GM12878 (cell line): ENCODE measurements at regions not wholly inside any gene's neighbourhood (a gene's known extent, or its start where the extent isn't known, plus 50 kb on each side); places are given as distances from the start of the nearest gene placed in this dataset.

ENCODE experiments used
- ATAC-seq: fragments of 200-7000 bp; cut with Tn5 transposase; 3 replicates; pipeline ENCODE4 v1.9.1; 2020; ENCODE audit warnings: mild to moderate bottlenecking, moderate library complexity
- BruUV-seq: library from RNA; stranded (reverse); fragments of 400-500 nt; replicated peaks from 2 replicates; lab custom pipeline; 2021; lab: Mats Ljungman, UMichigan
- CTCF ChIA-PET: fragments of 300-600 bp; sonication (Branson Sonifier 250); formaldehyde crosslinking; extraction: SDS; loops from one replicate; lab custom pipeline; 2021; ENCODE audit warnings: inconsistent platforms; lab: Yijun Ruan, JAX
- POLR2A ChIA-PET: fragments of 350-600 bp; formaldehyde crosslinking; extraction: SDS; loops from one replicate; lab custom pipeline; 2021; ENCODE audit warnings: inconsistent platforms; lab: Charles Lee
- RAD21 ChIA-PET: fragments of 300-600 bp; sonication (Branson Sonifier 250); formaldehyde crosslinking; loops from one replicate; lab custom pipeline; 2023; ENCODE audit warnings: antibody characterized with exemption; ENCODE audit not compliant: unreplicated experiment; lab: Charles Lee
- SMC1A ChIA-PET: fragments of 300-600 bp; sonication (Branson Sonifier 250); formaldehyde crosslinking; loops from one replicate; lab custom pipeline; 2023; ENCODE audit not compliant: unreplicated experiment, uncharacterized antibody; lab: Charles Lee
- DNase-seq: peaks from one replicate; pipeline ENCODE4 v3.0.0-alpha.2; 2011; ENCODE audit warnings: low read depth, low spot score
- FAIRE-seq: peaks from 3 replicates; lab custom pipeline; 2011; peaks lifted over from hg19 to GRCh38; lab: Jason Lieb, UNC
- H2AFZ ChIP-seq: 2 replicates; pipeline ENCODE4 v1.6.0; 2011; ENCODE audit warnings: low read depth, low read length, control low read depth; ENCODE audit not compliant: control insufficient read depth
- H3K27ac ChIP-seq: 2 replicates; pipeline ENCODE4 v1.5.1; 2011; ENCODE audit warnings: control low read depth; ENCODE audit not compliant: control insufficient read depth, insufficient read depth
- H3K27me3 ChIP-seq, 2 experiments: replicated peaks in 1 of 2; 2 replicates each; pipeline versions ENCODE4 v1.6.0 to v1.6.1; 2011; ENCODE audit warnings: low read length in 1 of 2; ENCODE audit not compliant: control insufficient read depth in 2 of 2, insufficient read depth in 2 of 2
- H3K36me3 ChIP-seq, 2 experiments: 2 replicates each; pipeline ENCODE4 v1.5.1; 2011; ENCODE audit warnings: low read length in 1 of 2; ENCODE audit not compliant: control insufficient read depth in 2 of 2, insufficient read depth in 2 of 2
- H3K4me1 ChIP-seq: 2 replicates; pipeline ENCODE4 v1.6.1; 2011; ENCODE audit warnings: mild to moderate bottlenecking, low read length, moderate library complexity, mixed read lengths; ENCODE audit not compliant: control insufficient read depth, insufficient read depth
- H3K4me2 ChIP-seq: 2 replicates; pipeline ENCODE4 v1.6.0; 2011; ENCODE audit warnings: control low read depth; ENCODE audit not compliant: control insufficient read depth, insufficient read depth
- H3K4me3 ChIP-seq: fragments of 200-600 bp; sonication (generic); 2 replicates; pipeline ENCODE4 v1.5.1; 2016
- H3K79me2 ChIP-seq: 2 replicates; pipeline ENCODE4 v1.6.0; 2011; ENCODE audit warnings: low read length; ENCODE audit not compliant: control insufficient read depth, insufficient read depth
- H3K9ac ChIP-seq: 2 replicates; pipeline ENCODE4 v1.8.0; 2011; ENCODE audit warnings: low read length, control low read depth, mixed read lengths; ENCODE audit not compliant: control insufficient read depth, insufficient read depth
- H3K9me3 ChIP-seq: replicated peaks from 3 replicates; pipeline ENCODE4 v1.5.1; 2011; ENCODE audit warnings: mild to moderate bottlenecking, low read length; ENCODE audit not compliant: control insufficient read depth, insufficient read depth
- H4K20me1 ChIP-seq: 2 replicates; pipeline ENCODE4 v1.6.0; 2011; ENCODE audit not compliant: control insufficient read depth, insufficient read depth
- E4F1 ChIP-seq: fragments of 450-650 bp; IDR thresholded peaks from 2 replicates; pipeline ENCODE4 v1.6.1; 2018; ENCODE audit warnings: borderline replicate concordance, mild to moderate bottlenecking; ENCODE audit not compliant: partially characterized antibody
- HDAC2 ChIP-seq: fragments of 200-600 bp; sonication (generic); IDR thresholded peaks from 2 replicates; pipeline ENCODE4 v1.6.1; 2017
- IRF4 ChIP-seq: IDR thresholded peaks from 2 replicates; pipeline ENCODE4 v1.6.1; 2011; ENCODE audit warnings: low read depth, low read length
- JUNB ChIP-seq: IDR thresholded peaks from 2 replicates; pipeline ENCODE4 v1.6.1; 2016; ENCODE audit warnings: antibody characterized with exemption, mild to moderate bottlenecking
- JUND ChIP-seq: IDR thresholded peaks from 2 replicates; pipeline ENCODE4 v1.6.1; 2012; ENCODE audit warnings: low read depth, mild to moderate bottlenecking, low read length, improper control_type of control experiment, moderate library complexity
- MEF2A ChIP-seq: IDR thresholded peaks from 2 replicates; pipeline ENCODE4 v1.6.1; 2011; ENCODE audit warnings: low read depth, mild to moderate bottlenecking, low read length, moderate library complexity; ENCODE audit not compliant: insufficient read depth
- MLLT1 ChIP-seq: fragments of 450-650 bp; IDR thresholded peaks from 2 replicates; pipeline ENCODE4 v1.6.1; 2016; ENCODE audit warnings: mild to moderate bottlenecking
- POLR2AphosphoS5 ChIP-seq: IDR thresholded peaks from 2 replicates; pipeline ENCODE4 v1.6.1; 2011; ENCODE audit warnings: mild to moderate bottlenecking, low read length, inconsistent platforms
- POU2F2 ChIP-seq: IDR thresholded peaks from 3 replicates; pipeline ENCODE4 v1.6.1; 2011; ENCODE audit warnings: low read depth, mild to moderate bottlenecking, low read length, borderline replicate concordance
- RCOR1 ChIP-seq: conservative IDR thresholded peaks from 2 replicates; pipeline ENCODE4 v1.6.1; 2012; ENCODE audit warnings: low read depth, low read length, improper control_type of control experiment
- SMAD5 ChIP-seq: IDR thresholded peaks from 2 replicates; pipeline ENCODE4 v1.6.1; 2016; ENCODE audit warnings: antibody characterized with exemption, low read depth
- TCF7 ChIP-seq: IDR thresholded peaks from 2 replicates; pipeline ENCODE4 v1.6.1; 2014; ENCODE audit warnings: antibody characterized with exemption, borderline replicate concordance
- in situ Hi-C: fragments of 300-500 bp; cut with MboI; formaldehyde crosslinking; loops from 9 replicates; pipeline ENCODE4 v1.14.3; 2018; ENCODE audit warnings: mixed read lengths
- intact Hi-C: fragments of 100-400 bp; cut with micrococcal nuclease; formaldehyde crosslinking; loops from one replicate; pipeline ENCODE4 v1.14.2; 2022; ENCODE audit not compliant: unreplicated experiment

GRCh38 chr1:172870901-172871606, 179.7 kb downstream of the TNFSF18 start:
- in situ Hi-C loops = no loop called here
- DNase-seq = no peak
- no peaks in the 10 kb centered on the region for H4K20me1 ChIP-seq

More at GRCh38 chr1:172870901-172871606, 179.7 kb downstream of the TNFSF18 start:
- Histone ChIP-seq H3K79me2 (no peaks in the 10 kb centered on the region), H3K4me3 (no peak overlapping the region), H3K27me3 (peaks cover 0 to 2% of the 10 kb centered on the region in 2 experiments; a peak in 1 of 4 replicates), H3K4me2 (no peak overlapping the region), H3K27ac (no peak overlapping the region), H2AFZ (no peak overlapping the region)
- BruUV-seq = no TSS peak
- CTCF ChIA-PET = no interaction called here
- RAD21 ChIA-PET = no interaction called here
- ATAC-seq = peak; percentile 61; the same call in 2 of the 3 replicates
- intact Hi-C loops = no loop called here
- POLR2A ChIA-PET = no interaction called here
- TF ChIP-seq TCF7 (peak; percentile 48; the same call in 1 of the 2 replicates), IRF4 (peak; percentile 89; the same call in 1 of the 2 replicates), POLR2AphosphoS5 (no peak), MEF2A (no peak), SMAD5 (no peak), E4F1 (no peak), HDAC2 (no peak), MLLT1 (no peak), POU2F2 (no peak), JUND (0 out of 2 replicates have a peak, but pooled peaks have one; percentile 17), JUNB (peak; percentile 86), RCOR1 (no peak)
- TF ChIP-seq, all 136 proteins: peak for 4
- Histone ChIP-seq H3K9ac (no peak overlapping the region), H3K9me3 (no peaks in the 10 kb centered on the region), H3K4me1 (no peaks in the 10 kb centered on the region), H3K36me3 (no peaks in the 10 kb centered on the region)
- FAIRE-seq = peak; percentile 47
- SMC1A ChIA-PET = no interaction called here
